Sigmoid colon (tissue), 6 donors: ENCODE measurements at regions not wholly inside any gene's neighbourhood (a gene's known extent, or its start where the extent isn't known, plus 50 kb on each side); places are given as distances from the start of the nearest gene placed in this dataset.

Experiments
- DNase-seq: peaks from one replicate; pipeline ENCODE4 v3.0.0-alpha.2; 2019
- H3K27ac ChIP-seq, 4 donors: fragments of 200-600 bp; sonication (generic); one replicate each; pipeline ENCODE4 v1.5.1; 2016 to 2019; ENCODE audit warnings: mild to moderate bottlenecking in 1 of 4
- H3K27me3 ChIP-seq, 3 donors: fragments of 200-600 bp; sonication (generic); one replicate each; pipeline ENCODE4 v1.5.1; 2019; ENCODE audit warnings: mild to moderate bottlenecking in 1 of 3
- H3K36me3 ChIP-seq, 4 donors: fragments of 200-600 bp; sonication (generic); one replicate each; pipeline ENCODE4 v1.5.1; 2016 to 2019
- H3K4me1 ChIP-seq, 4 donors: fragments of 200-600 bp; sonication (generic); one replicate each; pipeline ENCODE4 v1.5.1; 2017 to 2019
- H3K4me3 ChIP-seq, 4 donors: fragments of 200-600 bp; sonication (generic); one replicate each; pipeline ENCODE4 v1.5.1; 2017 to 2019; ENCODE audit warnings: mild to moderate bottlenecking in 2 of 4, moderate library complexity in 1 of 4
- H3K9me3 ChIP-seq, 4 donors: fragments of 200-600 bp in 3 of 4; sonication (generic) in 3 of 4; one replicate each; pipeline versions ENCODE4 v1.5.1 to v1.6.1; 2013 to 2019
- EP300 ChIP-seq, 4 donors: sonication (generic); formaldehyde crosslinking; IDR thresholded peaks; one replicate each; pipeline ENCODE4 v1.6.1; 2017; ENCODE audit warnings: antibody characterized with exemption in 4 of 4
- POLR2A ChIP-seq, 2 donors: fragments of 450-650 bp; IDR thresholded peaks; one replicate each; pipeline ENCODE4 v1.6.1; 2016; ENCODE audit warnings: antibody characterized with exemption in 2 of 2, mild to moderate bottlenecking in 2 of 2, moderate library complexity in 2 of 2
- POLR2AphosphoS5 ChIP-seq, 4 donors: sonication (generic); formaldehyde crosslinking; IDR thresholded peaks; one replicate each; pipeline ENCODE4 v1.6.1; 2017; ENCODE audit warnings: antibody characterized with exemption in 4 of 4
- WGBS, 2 donors: extraction: QIAGEN DNeasy Blood & Tissue Kit; methylation state at CpG; one replicate each; pipeline ENCODE4 v1.1.7; 2013; 5-methylcytosine and 5-hydroxymethylcytosine counted together
- intact Hi-C: fragments of 100-400 bp; cut with DNase I; formaldehyde crosslinking; loops from one replicate; pipeline ENCODE4 v1.15.1; 2023
- TF ChIP-seq, protein P1 (sequence below), 4 experiments: fragments of 450-650 bp in 3 of 4; fragments of 200-600 bp in 1 of 4; IDR thresholded peaks; one replicate each; pipeline ENCODE4 v1.5.1; 2016 to 2019; ENCODE audit warnings: antibody characterized with exemption in 4 of 4, mild to moderate bottlenecking in 3 of 4, moderate library complexity in 2 of 4
- donor health status: healthy with polysubstance abuse.
- donor health status: healthy.

DNA sequence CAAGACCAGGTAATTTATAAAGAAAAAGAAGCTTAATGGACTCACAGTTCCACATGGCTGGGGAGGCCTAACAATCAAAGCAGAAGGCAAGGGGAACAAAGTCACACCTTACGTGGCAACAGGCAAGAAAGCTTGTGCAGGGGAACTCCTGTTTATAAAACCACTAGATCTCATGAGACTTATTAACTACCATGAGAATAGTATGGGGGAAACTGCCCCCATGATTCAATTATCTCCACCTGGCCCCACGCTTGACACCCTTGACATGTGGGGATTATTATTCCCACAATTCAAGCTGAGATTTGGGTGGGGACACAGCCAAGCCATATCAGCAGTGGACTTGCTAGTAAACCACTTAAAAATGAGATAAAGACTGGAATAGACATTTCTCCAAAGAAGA, 451.7 kb downstream of the DNAJB9 start:
- intact Hi-C loops = no loop called here
- H3K27me3 ChIP-seq = no peaks in the 10 kb centered on the region
- H3K4me3 ChIP-seq = no peak overlapping the region
- WGBS, 2 donors = 80 to 81% methylated on average over 2 of the region's 2 CpGs
- H3K9me3 ChIP-seq = peaks cover 0 to 3% (median 0%) of the 10 kb centered on the region in 4 donors
- no peak overlapping the region for H3K27ac ChIP-seq
- H3K4me1 ChIP-seq = no peaks in the 10 kb centered on the region
- no peak for DNase-seq
- H3K36me3 ChIP-seq = no peaks in the 10 kb centered on the region
- no peak for TF ChIP-seq POLR2AphosphoS5 (IDR thresholded peaks at IDR 0.05)
- TF ChIP-seq, protein P1, sequence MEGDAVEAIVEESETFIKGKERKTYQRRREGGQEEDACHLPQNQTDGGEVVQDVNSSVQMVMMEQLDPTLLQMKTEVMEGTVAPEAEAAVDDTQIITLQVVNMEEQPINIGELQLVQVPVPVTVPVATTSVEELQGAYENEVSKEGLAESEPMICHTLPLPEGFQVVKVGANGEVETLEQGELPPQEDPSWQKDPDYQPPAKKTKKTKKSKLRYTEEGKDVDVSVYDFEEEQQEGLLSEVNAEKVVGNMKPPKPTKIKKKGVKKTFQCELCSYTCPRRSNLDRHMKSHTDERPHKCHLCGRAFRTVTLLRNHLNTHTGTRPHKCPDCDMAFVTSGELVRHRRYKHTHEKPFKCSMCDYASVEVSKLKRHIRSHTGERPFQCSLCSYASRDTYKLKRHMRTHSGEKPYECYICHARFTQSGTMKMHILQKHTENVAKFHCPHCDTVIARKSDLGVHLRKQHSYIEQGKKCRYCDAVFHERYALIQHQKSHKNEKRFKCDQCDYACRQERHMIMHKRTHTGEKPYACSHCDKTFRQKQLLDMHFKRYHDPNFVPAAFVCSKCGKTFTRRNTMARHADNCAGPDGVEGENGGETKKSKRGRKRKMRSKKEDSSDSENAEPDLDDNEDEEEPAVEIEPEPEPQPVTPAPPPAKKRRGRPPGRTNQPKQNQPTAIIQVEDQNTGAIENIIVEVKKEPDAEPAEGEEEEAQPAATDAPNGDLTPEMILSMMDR (IDR thresholded peaks at IDR 0.05) = no peak
- no peak for TF ChIP-seq EP300 (IDR thresholded peaks at IDR 0.05)
- no peak for TF ChIP-seq POLR2A (IDR thresholded peaks at IDR 0.05)

DNA sequence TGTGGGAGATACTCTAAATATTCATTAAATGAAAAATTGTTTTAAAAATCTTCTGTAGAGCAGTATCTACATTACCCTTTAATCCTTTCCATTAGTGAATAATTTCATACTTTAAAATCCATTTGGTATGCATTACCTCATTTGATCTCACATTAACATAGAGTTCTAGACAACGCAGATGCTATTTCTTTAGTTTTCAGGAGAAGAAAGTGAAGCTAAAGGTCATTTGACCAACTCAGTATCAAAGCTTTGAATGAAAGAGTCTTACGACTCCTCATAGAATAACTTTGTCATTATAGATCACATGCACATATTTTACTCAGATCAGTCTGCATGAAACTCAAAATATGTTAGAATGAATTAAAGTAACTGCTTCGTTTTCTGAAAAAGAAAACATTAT, 460.2 kb downstream of the DNAJB9 start:
- H3K27me3 ChIP-seq = no peaks in the 10 kb centered on the region
- H3K36me3 ChIP-seq = no peaks in the 10 kb centered on the region
- WGBS, 2 donors = 81 to 88% methylated on average over 3 of the region's 3 CpGs
- TF ChIP-seq POLR2A (IDR thresholded peaks at IDR 0.05) = no peak
- no peak for TF ChIP-seq EP300 (IDR thresholded peaks at IDR 0.05)
- TF ChIP-seq, protein P1 (IDR thresholded peaks at IDR 0.05) = no peak
- no peak for TF ChIP-seq POLR2AphosphoS5 (IDR thresholded peaks at IDR 0.05)
- no peak for DNase-seq
- H3K4me1 ChIP-seq = no peaks in the 10 kb centered on the region
- H3K4me3 ChIP-seq = no peak overlapping the region
- intact Hi-C loops = no loop called here
- no peak overlapping the region for H3K27ac ChIP-seq
- H3K9me3 ChIP-seq = peaks cover 0 to 5% (median 0%) of the 10 kb centered on the region in 4 donors

DNA sequence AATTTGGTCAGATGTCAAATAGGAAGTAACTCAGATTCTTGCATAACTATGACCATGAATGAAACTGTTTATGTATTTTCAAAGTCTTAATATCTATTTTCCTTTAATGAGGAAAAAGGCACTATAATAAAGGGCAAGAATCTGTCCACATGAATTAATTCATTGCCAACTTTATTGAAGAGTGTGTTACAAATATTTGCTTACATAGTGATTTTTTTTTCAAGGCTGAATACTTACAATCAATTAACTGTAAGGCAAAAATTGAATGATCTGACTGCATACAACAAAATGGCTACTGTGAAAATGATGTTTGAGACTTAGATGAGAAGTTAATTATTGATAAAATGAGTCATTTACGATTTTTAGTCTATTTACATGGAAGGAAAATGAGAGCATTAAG, 475.0 kb downstream of the DNAJB9 start:
- H3K4me3 ChIP-seq = no peak overlapping the region
- TF ChIP-seq, protein P1 (IDR thresholded peaks at IDR 0.05) = no peak
- TF ChIP-seq POLR2AphosphoS5 (IDR thresholded peaks at IDR 0.05) (no peak), POLR2A (IDR thresholded peaks at IDR 0.05) (no peak), EP300 (IDR thresholded peaks at IDR 0.05) (no peak)
- H3K9me3 ChIP-seq = no peaks in the 10 kb centered on the region
- intact Hi-C loops = no loop called here
- H3K27ac ChIP-seq = no peak overlapping the region
- no peaks in the 10 kb centered on the region for H3K36me3 ChIP-seq
- H3K4me1 ChIP-seq = no peaks in the 10 kb centered on the region
- no peak for DNase-seq
- WGBS, 2 donors = 22 to 59% methylated on average over 1 of the region's 1 CpG
- H3K27me3 ChIP-seq = no peaks in the 10 kb centered on the region

DNA sequence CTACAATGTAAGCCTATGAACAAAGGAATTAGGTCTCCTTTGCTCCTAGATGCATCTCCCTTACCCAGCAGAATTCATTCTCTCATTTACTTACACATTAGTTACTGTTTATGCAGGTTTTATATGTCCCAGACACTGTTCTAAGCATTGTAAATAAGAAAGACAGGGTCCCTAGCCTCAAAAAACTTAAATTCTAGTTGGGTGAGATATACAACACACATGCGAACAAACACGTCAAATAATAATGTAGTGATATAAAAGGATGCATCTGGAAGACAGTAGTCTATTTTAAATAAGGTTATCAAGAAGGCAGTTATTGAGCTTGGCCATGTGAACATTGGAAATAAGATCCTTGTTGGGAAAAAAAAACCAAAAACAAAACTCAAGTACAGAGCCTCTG, 479.7 kb downstream of the DNAJB9 start:
- WGBS, 2 donors = 96 to 97% methylated on average over 2 of the region's 2 CpGs
- Histone ChIP-seq H3K27me3 (no peaks in the 10 kb centered on the region), H3K27ac (no peak overlapping the region), H3K4me3 (no peak overlapping the region), H3K4me1 (no peaks in the 10 kb centered on the region), H3K9me3 (no peaks in the 10 kb centered on the region), H3K36me3 (no peaks in the 10 kb centered on the region)
- no peak for TF ChIP-seq POLR2AphosphoS5 (IDR thresholded peaks at IDR 0.05)
- TF ChIP-seq, protein P1 (IDR thresholded peaks at IDR 0.05) = no peak
- TF ChIP-seq POLR2A (IDR thresholded peaks at IDR 0.05) = no peak
- TF ChIP-seq EP300 (IDR thresholded peaks at IDR 0.05) = no peak
- no peak for DNase-seq
- intact Hi-C loops = no loop called here

DNA sequence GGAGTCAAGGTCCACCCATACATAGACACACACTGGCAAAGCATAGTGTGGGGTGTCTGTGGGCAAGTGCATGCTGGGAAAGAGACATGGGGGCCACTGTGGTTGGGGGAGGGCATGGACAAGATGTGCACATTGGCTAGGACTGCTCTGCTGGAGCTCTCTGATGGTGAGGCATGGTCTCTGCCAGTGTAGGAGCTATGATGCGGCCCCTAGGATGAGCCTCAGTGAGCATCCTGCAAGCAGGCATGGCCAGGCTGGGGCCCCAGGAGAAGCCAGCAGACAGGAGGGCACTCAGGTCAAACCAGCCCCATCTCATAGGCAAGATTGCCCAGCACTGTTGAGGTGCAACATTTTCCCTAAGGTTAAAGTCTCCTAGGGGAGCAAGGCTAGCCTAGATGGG, 489.4 kb downstream of the DNAJB9 start:
- Histone ChIP-seq H3K27me3 (no peaks in the 10 kb centered on the region), H3K36me3 (no peaks in the 10 kb centered on the region), H3K4me3 (no peak overlapping the region), H3K4me1 (no peaks in the 10 kb centered on the region), H3K9me3 (no peaks in the 10 kb centered on the region), H3K27ac (no peak overlapping the region)
- DNase-seq = no peak
- intact Hi-C loops = no loop called here
- no peak for TF ChIP-seq EP300 (IDR thresholded peaks at IDR 0.05)
- TF ChIP-seq, protein P1 (IDR thresholded peaks at IDR 0.05) = no peak
- WGBS, 2 donors = 88 to 94% methylated on average over 1 of the region's 1 CpG
